ENCODE measurements at regions not wholly inside any gene's neighbourhood (a gene's known extent, or its start where the extent isn't known, plus 50 kb on each side); places are given as distances from the start of the nearest gene placed in this dataset.

- no peak for DNase-seq
Observed at GRCh38 chr18:74023220-74023619, 124.4 kb downstream of the FBXO15 start.

GRCh38 chr18:74019864-74020263 lies 127.8 kb downstream of the FBXO15 start:
- DNase-seq = no peak

- no peak for DNase-seq
Observed at GRCh38 chr18:74013955-74014354, 133.7 kb downstream of the FBXO15 start.

- no peak for DNase-seq
Observed at GRCh38 chr18:74012954-74013630, 134.5 kb downstream of the FBXO15 start.

- DNase-seq = no peak
Observed at GRCh38 chr18:74006143-74006542, 141.5 kb downstream of the FBXO15 start.

GRCh38 chr18:74005320-74006109 lies 142.1 kb downstream of the FBXO15 start:
- DNase-seq = no peak

- DNase-seq = no peak
Observed at GRCh38 chr18:73992242-73993022, 155.2 kb downstream of the FBXO15 start.

GRCh38 chr18:73991570-73991969 lies 156.1 kb downstream of the FBXO15 start:
- DNase-seq = no peak

GRCh38 chr18:73990258-73990657 lies 157.4 kb downstream of the FBXO15 start:
- no peak for DNase-seq

- no peak for DNase-seq
Observed at GRCh38 chr18:73987247-73987980, 160.2 kb downstream of the FBXO15 start.

GRCh38 chr18:73986711-73987110 lies 160.9 kb downstream of the FBXO15 start:
- no peak for DNase-seq

- no peak for DNase-seq
Observed at GRCh38 chr18:73985855-73986625, 161.6 kb downstream of the FBXO15 start.

- no peak for DNase-seq
Observed at GRCh38 chr18:73983970-73984369, 163.7 kb downstream of the FBXO15 start.

- no peak for DNase-seq
Observed at GRCh38 chr18:73983496-73983895, 164.1 kb downstream of the FBXO15 start.

GRCh38 chr18:73981796-73982195 lies 165.8 kb downstream of the FBXO15 start:
- no peak for DNase-seq

- DNase-seq = no peak
Observed at GRCh38 chr18:73980289-73980979, 167.2 kb downstream of the FBXO15 start.

- no peak for DNase-seq
Observed at GRCh38 chr18:73979742-73980141, 167.9 kb downstream of the FBXO15 start.

GRCh38 chr18:73976433-73976832 lies 171.2 kb downstream of the FBXO15 start:
- DNase-seq = no peak

- DNase-seq = no peak
Observed at GRCh38 chr18:73975266-73975665, 172.4 kb downstream of the FBXO15 start.

GRCh38 chr18:73973972-73974371 lies 173.7 kb downstream of the FBXO15 start:
- DNase-seq = no peak

- no peak for DNase-seq
Observed at GRCh38 chr18:73966954-73967353, 180.7 kb downstream of the FBXO15 start.

GRCh38 chr18:73962256-73962655 lies 185.4 kb downstream of the FBXO15 start:
- DNase-seq = no peak

Measured in activated naive CD4-positive, alpha-beta T cell treated with Interleukin-2 at 50 U/mL for 16 hours (primary cell).